ENCODE measurements at regions not wholly inside any gene's neighbourhood (a gene's known extent, or its start where the extent isn't known, plus 50 kb on each side); places are given as distances from the start of the nearest gene placed in this dataset.

- Histone ChIP-seq H4K20me1 (ENCODE audit: insufficient read depth, poor library complexity, severe bottlenecking) (no peaks in the 10 kb centered on the region), H3K79me2 (no peaks in the 10 kb centered on the region), H3K4me3 (no peak overlapping the region), H3K4me2 (no peak overlapping the region), H3K27me3 (no peaks in the 10 kb centered on the region), H3K4me1 (ENCODE audit: insufficient read depth) (no peaks in the 10 kb centered on the region), H3K9me2 (replicated peaks; ENCODE audit: insufficient read depth) (no peaks in the 10 kb centered on the region), H2AFZ (no peak overlapping the region), H3K27ac (no peak overlapping the region), H3K36me3 (replicated peaks; ENCODE audit: insufficient read depth, low read depth) (no peaks in the 10 kb centered on the region), H3K9me3 (ENCODE audit: low read depth) (no peaks in the 10 kb centered on the region)
- TF ChIP-seq EZH2phosphoT487 (IDR thresholded peaks at IDR 0.05; ENCODE audit: low read depth, severe bottlenecking, unreplicated experiment): no peak
- TF ChIP-seq CTCF (IDR thresholded peaks at IDR 0.05; ENCODE audit: poor library complexity): no peak
- TF ChIP-seq EZH2 (IDR thresholded peaks at IDR 0.05; ENCODE audit: borderline replicate concordance): no peak
- 76% methylated on average over 4 of the region's 4 CpGs for WGBS (ENCODE audit: low lambda C conversion rate, missing lambda C conversion rate)
- DNase-seq (ENCODE audit: low spot score): no peak
These were observed 1569.0 kb downstream of the OLFM4 start for GRCh38 chr13:54597540-54598088.

- H3K27me3 ChIP-seq: no peaks in the 10 kb centered on the region
- no peak overlapping the region for H3K4me2 ChIP-seq
- no peak overlapping the region for H3K4me3 ChIP-seq
- no peaks in the 10 kb centered on the region for H3K9me2 ChIP-seq (replicated peaks; ENCODE audit: insufficient read depth)
- H4K20me1 ChIP-seq (ENCODE audit: insufficient read depth, poor library complexity, severe bottlenecking): no peaks in the 10 kb centered on the region
- H3K36me3 ChIP-seq (replicated peaks; ENCODE audit: insufficient read depth, low read depth): no peaks in the 10 kb centered on the region
- 40% methylated on average over 1 of the region's 1 CpG for WGBS (ENCODE audit: low lambda C conversion rate, missing lambda C conversion rate)
- no peak for TF ChIP-seq EZH2phosphoT487 (IDR thresholded peaks at IDR 0.05; ENCODE audit: low read depth, severe bottlenecking, unreplicated experiment)
- TF ChIP-seq EZH2 (IDR thresholded peaks at IDR 0.05; ENCODE audit: borderline replicate concordance): no peak
- no peak for TF ChIP-seq CTCF (IDR thresholded peaks at IDR 0.05; ENCODE audit: poor library complexity)
- no peaks in the 10 kb centered on the region for H3K9me3 ChIP-seq (ENCODE audit: low read depth)
- no peaks in the 10 kb centered on the region for H3K79me2 ChIP-seq
- no peak overlapping the region for H3K27ac ChIP-seq
- H3K4me1 ChIP-seq (ENCODE audit: insufficient read depth): no peaks in the 10 kb centered on the region
- DNase-seq (ENCODE audit: low spot score): no peak
- H2AFZ ChIP-seq: no peak overlapping the region
These were observed 1570.8 kb downstream of the OLFM4 start for GRCh38 chr13:54599413-54599812.

- no peak overlapping the region for H2AFZ ChIP-seq
- no peaks in the 10 kb centered on the region for H3K27me3 ChIP-seq
- H3K36me3 ChIP-seq (replicated peaks; ENCODE audit: insufficient read depth, low read depth): no peaks in the 10 kb centered on the region
- H3K9me3 ChIP-seq (ENCODE audit: low read depth): no peaks in the 10 kb centered on the region
- DNase-seq (ENCODE audit: low spot score): no peak
- TF ChIP-seq EZH2phosphoT487 (IDR thresholded peaks at IDR 0.05; ENCODE audit: low read depth, severe bottlenecking, unreplicated experiment) (no peak), CTCF (IDR thresholded peaks at IDR 0.05; ENCODE audit: poor library complexity) (no peak), EZH2 (IDR thresholded peaks at IDR 0.05; ENCODE audit: borderline replicate concordance) (no peak)
- no peak overlapping the region for H3K4me3 ChIP-seq
- H3K4me2 ChIP-seq: no peak overlapping the region
- no peaks in the 10 kb centered on the region for H3K9me2 ChIP-seq (replicated peaks; ENCODE audit: insufficient read depth)
- H3K27ac ChIP-seq: no peak overlapping the region
- no peaks in the 10 kb centered on the region for H3K79me2 ChIP-seq
- H3K4me1 ChIP-seq (ENCODE audit: insufficient read depth): no peaks in the 10 kb centered on the region
- WGBS (ENCODE audit: low lambda C conversion rate, missing lambda C conversion rate): 80% methylated on average over 1 of the region's 1 CpG
- H4K20me1 ChIP-seq (ENCODE audit: insufficient read depth, poor library complexity, severe bottlenecking): no peaks in the 10 kb centered on the region
These were observed 1578.3 kb downstream of the OLFM4 start for GRCh38 chr13:54606944-54607343.

GRCh38 chr13:54607421-54607820, 1578.8 kb downstream of the OLFM4 start:
- no peaks in the 10 kb centered on the region for H4K20me1 ChIP-seq (ENCODE audit: insufficient read depth, poor library complexity, severe bottlenecking)
- DNase-seq (ENCODE audit: low spot score): no peak
- no peak overlapping the region for H3K4me3 ChIP-seq
- no peaks in the 10 kb centered on the region for H3K9me2 ChIP-seq (replicated peaks; ENCODE audit: insufficient read depth)
- H3K36me3 ChIP-seq (replicated peaks; ENCODE audit: insufficient read depth, low read depth): no peaks in the 10 kb centered on the region
- no peaks in the 10 kb centered on the region for H3K9me3 ChIP-seq (ENCODE audit: low read depth)
- no peaks in the 10 kb centered on the region for H3K27me3 ChIP-seq
- no peaks in the 10 kb centered on the region for H3K79me2 ChIP-seq
- no peak for TF ChIP-seq EZH2phosphoT487 (IDR thresholded peaks at IDR 0.05; ENCODE audit: low read depth, severe bottlenecking, unreplicated experiment)
- no peak for TF ChIP-seq CTCF (IDR thresholded peaks at IDR 0.05; ENCODE audit: poor library complexity)
- no peak for TF ChIP-seq EZH2 (IDR thresholded peaks at IDR 0.05; ENCODE audit: borderline replicate concordance)
- no peak overlapping the region for H3K4me2 ChIP-seq
- H2AFZ ChIP-seq: no peak overlapping the region
- H3K4me1 ChIP-seq (ENCODE audit: insufficient read depth): no peaks in the 10 kb centered on the region
- no peak overlapping the region for H3K27ac ChIP-seq

All from hepatocyte (in vitro differentiated cells).